Uterus (tissue), 3 donors: ENCODE measurements at regions not wholly inside any gene's neighbourhood (a gene's known extent, or its start where the extent isn't known, plus 50 kb on each side); places are given as distances from the start of the nearest gene placed in this dataset.

Source experiments
- DNase-seq, 2 donors: peaks; one replicate each; pipeline ENCODE4 v3.0.0-alpha.2; 2019 to 2020
- H3K27ac ChIP-seq, 2 donors: fragments of 200-600 bp; sonication (generic); 1 replicate in 1 of 2; 2 replicates in 1 of 2; pipeline ENCODE4 v1.5.1; 2016 to 2018
- H3K27me3 ChIP-seq, 2 donors: fragments of 200-600 bp; sonication (generic); one replicate each; pipeline ENCODE4 v1.5.1; 2018 to 2019; ENCODE audit warnings: control low read depth in 1 of 2
- H3K36me3 ChIP-seq, 2 donors: fragments of 200-600 bp; sonication (generic); one replicate each; pipeline ENCODE4 v1.5.1; 2019; ENCODE audit warnings: control low read depth in 1 of 2
- H3K4me1 ChIP-seq, 2 donors: fragments of 200-600 bp; sonication (generic); one replicate each; pipeline ENCODE4 v1.5.1; 2018 to 2019; ENCODE audit warnings: control low read depth in 1 of 2
- H3K4me3 ChIP-seq, 2 donors: fragments of 200-600 bp; sonication (generic); 1 replicate in 1 of 2; 2 replicates in 1 of 2; pipeline ENCODE4 v1.5.1; 2018 to 2019; ENCODE audit warnings: mild to moderate bottlenecking in 1 of 2
- H3K9me3 ChIP-seq, 2 donors: fragments of 200-600 bp; sonication (generic); one replicate each; pipeline ENCODE4 v1.5.1; 2019; ENCODE audit warnings: control low read depth in 1 of 2
- POLR2A ChIP-seq, 2 donors: fragments of 450-650 bp; IDR thresholded peaks; one replicate each; pipeline ENCODE4 v1.6.1; 2016; ENCODE audit warnings: antibody characterized with exemption in 2 of 2, mild to moderate bottlenecking in 1 of 2, moderate library complexity in 1 of 2
- intact Hi-C: fragments of 100-400 bp; cut with DNase I; formaldehyde crosslinking; loops from one replicate; pipeline ENCODE4 v1.15.1; 2023; ENCODE audit warnings: low total_unique reads
- TF ChIP-seq, protein P1 (sequence below), 4 experiments: fragments of 200-600 bp in 2 of 4; fragments of 450-650 bp in 2 of 4; sonication (generic) in 2 of 4; IDR thresholded peaks; one replicate each; pipeline ENCODE4 v1.5.1; 2016 to 2019; ENCODE audit warnings: antibody characterized with exemption in 4 of 4, mild to moderate bottlenecking in 2 of 4, moderate library complexity in 1 of 4
- donor health status: DM: yes; HTN: yes; CAD: no.

DNA sequence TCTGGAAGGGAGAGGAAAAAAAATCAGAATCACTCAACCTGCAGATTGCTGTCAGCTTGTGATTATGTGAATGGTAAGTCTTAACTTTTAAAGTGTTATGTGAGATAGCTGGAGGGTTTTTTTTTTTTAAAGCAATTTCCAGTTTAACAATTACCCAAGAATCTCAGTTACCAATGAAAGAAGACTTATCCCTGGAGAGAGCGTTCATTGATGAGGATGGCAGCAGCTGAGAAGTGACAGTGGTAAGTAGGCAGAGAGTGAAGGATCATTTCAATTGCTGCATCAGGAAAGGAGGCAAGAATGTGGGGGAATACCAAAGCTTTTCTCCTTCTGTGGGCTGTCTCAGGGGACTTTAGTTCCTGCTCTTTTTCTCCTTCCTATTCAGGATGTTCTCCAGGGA lies 370.2 kb upstream of the C9orf72 start:
- Histone ChIP-seq H3K9me3 (no peaks in the 10 kb centered on the region), H3K27me3 (no peaks in the 10 kb centered on the region), H3K36me3 (no peaks in the 10 kb centered on the region), H3K4me1 (no peaks in the 10 kb centered on the region), H3K27ac (no peak overlapping the region), H3K4me3 (no peak overlapping the region)
- DNase-seq: no peak
- TF ChIP-seq, protein P1, sequence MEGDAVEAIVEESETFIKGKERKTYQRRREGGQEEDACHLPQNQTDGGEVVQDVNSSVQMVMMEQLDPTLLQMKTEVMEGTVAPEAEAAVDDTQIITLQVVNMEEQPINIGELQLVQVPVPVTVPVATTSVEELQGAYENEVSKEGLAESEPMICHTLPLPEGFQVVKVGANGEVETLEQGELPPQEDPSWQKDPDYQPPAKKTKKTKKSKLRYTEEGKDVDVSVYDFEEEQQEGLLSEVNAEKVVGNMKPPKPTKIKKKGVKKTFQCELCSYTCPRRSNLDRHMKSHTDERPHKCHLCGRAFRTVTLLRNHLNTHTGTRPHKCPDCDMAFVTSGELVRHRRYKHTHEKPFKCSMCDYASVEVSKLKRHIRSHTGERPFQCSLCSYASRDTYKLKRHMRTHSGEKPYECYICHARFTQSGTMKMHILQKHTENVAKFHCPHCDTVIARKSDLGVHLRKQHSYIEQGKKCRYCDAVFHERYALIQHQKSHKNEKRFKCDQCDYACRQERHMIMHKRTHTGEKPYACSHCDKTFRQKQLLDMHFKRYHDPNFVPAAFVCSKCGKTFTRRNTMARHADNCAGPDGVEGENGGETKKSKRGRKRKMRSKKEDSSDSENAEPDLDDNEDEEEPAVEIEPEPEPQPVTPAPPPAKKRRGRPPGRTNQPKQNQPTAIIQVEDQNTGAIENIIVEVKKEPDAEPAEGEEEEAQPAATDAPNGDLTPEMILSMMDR (IDR thresholded peaks at IDR 0.05): no peak
- no peak for TF ChIP-seq POLR2A (IDR thresholded peaks at IDR 0.05)
- intact Hi-C loops: no loop called here

DNA sequence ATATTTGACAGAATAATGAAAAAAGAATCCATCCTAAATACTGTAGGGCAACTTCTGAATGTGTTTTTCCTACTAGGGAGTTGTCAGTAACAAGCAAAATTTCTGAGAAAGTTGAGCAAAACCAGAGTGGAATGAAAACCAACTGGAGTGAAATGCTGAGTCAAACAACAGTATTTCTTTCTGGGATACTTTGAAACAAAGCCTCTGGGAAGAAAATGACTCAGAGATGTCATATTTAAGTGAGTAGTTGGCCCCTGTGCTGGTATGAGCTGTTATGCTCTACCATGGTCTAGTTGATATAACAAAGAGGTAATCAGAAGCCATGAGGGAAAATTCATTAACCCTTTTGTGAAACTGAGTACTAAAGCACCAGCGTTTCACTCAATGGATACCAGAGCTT lies 372.1 kb upstream of the C9orf72 start:
- intact Hi-C loops: no loop called here
- H3K4me3 ChIP-seq: no peak overlapping the region

DNA sequence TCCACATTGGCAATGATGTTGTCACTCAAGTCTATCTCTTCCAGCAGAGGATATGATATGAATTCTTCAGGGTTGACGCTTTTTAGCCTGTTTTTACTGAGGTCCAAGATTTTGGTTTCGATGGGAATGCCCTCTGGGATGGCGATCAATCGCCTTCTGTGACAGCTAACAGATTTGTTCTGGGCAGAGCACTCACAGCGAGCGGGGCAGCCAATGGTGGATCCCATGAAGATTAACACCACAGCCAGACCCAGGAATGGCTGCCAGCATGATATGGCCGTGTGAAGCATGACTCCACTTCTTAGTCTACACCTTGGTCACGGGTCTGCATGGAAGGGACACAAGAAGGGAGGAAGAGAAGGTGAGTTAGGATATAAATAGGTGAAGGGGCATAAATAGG lies 377.1 kb upstream of the C9orf72 start:
- H3K36me3 ChIP-seq: no peaks in the 10 kb centered on the region
- no peaks in the 10 kb centered on the region for H3K9me3 ChIP-seq
- intact Hi-C loops: no loop called here

More for the DNA sequence above, 372.1 kb upstream of the C9orf72 start:
- no peak for DNase-seq
- Histone ChIP-seq H3K27me3 (no peaks in the 10 kb centered on the region), H3K4me1 (no peaks in the 10 kb centered on the region), H3K27ac (no peak overlapping the region), H3K9me3 (no peaks in the 10 kb centered on the region), H3K36me3 (no peaks in the 10 kb centered on the region)
- TF ChIP-seq POLR2A (IDR thresholded peaks at IDR 0.05): no peak

DNA sequence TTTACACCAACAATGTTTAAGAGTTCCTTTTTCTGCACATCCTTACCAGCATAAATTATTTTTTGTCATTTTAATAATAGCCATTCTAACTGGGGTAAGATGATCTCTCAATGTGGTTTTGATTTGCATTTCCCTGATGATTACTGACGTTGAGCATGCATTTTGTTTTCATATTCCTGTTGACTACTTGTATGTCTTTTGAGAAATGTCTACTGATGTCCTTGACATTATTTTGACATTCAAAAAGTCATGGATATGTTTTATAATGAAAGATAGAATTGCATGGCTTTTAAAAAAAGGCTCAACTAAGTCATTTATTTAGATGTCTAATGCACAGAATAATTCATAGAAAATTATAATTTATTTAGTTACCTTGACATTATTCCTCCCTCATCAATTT lies 381.6 kb upstream of the C9orf72 start:
- Histone ChIP-seq H3K4me3 (no peak overlapping the region), H3K9me3 (no peaks in the 10 kb centered on the region), H3K27ac (no peak overlapping the region), H3K27me3 (no peaks in the 10 kb centered on the region), H3K36me3 (no peaks in the 10 kb centered on the region), H3K4me1 (no peaks in the 10 kb centered on the region)
- no peak for DNase-seq
- intact Hi-C loops: no loop called here
- TF ChIP-seq, protein P1 (IDR thresholded peaks at IDR 0.05): no peak
- TF ChIP-seq POLR2A (IDR thresholded peaks at IDR 0.05): no peak

More for the DNA sequence above, 377.1 kb upstream of the C9orf72 start:
- no peak for TF ChIP-seq POLR2A (IDR thresholded peaks at IDR 0.05)
- TF ChIP-seq, protein P1 (IDR thresholded peaks at IDR 0.05): no peak
- no peak overlapping the region for H3K27ac ChIP-seq
- H3K4me1 ChIP-seq: no peaks in the 10 kb centered on the region
- no peaks in the 10 kb centered on the region for H3K27me3 ChIP-seq
- no peak for DNase-seq
- no peak overlapping the region for H3K4me3 ChIP-seq

DNA sequence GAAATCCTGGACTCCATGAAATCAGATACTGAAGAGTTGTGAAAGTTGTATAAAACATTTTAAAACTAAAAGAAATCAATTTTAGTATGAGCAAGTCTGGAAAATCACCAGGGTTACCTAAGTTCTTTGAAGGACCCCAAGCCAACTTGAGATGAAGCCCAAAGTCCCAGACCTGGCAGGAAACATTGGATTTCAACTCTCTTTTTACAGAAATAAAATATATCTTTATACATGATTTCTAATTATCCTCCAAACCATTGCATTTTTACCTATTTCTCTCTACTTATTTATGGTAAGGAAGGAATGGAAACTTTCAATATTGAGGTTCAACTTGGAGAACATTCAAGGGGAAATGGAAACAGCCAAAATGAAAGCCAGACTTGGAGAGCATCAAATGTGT lies 390.6 kb upstream of the C9orf72 start:
- intact Hi-C loops: no loop called here
- Histone ChIP-seq H3K36me3 (no peaks in the 10 kb centered on the region), H3K4me3 (no peak overlapping the region), H3K27me3 (no peaks in the 10 kb centered on the region), H3K4me1 (no peaks in the 10 kb centered on the region), H3K27ac (no peak overlapping the region), H3K9me3 (no peaks in the 10 kb centered on the region)
- no peak for DNase-seq
- no peak for TF ChIP-seq POLR2A (IDR thresholded peaks at IDR 0.05)
- TF ChIP-seq, protein P1 (IDR thresholded peaks at IDR 0.05): no peak

DNA sequence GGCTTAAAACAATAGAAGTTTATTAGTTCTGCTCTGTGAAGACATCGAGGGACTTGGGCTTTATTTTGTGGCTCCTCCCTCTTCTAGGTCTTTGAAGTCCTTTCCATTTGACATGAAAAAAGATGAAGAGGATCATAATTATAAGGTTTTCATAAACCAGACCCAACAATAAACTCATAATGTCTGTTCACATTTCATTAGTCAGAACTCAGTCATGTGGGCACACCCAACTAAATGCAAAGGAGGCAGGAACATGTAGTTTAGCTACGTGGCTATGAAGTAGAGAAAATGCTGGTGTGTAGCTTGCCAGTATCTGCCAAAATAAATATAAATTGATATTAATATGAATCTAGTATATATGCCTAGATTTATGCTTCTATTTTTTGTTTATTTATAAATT lies 393.9 kb upstream of the C9orf72 start:
- Histone ChIP-seq H3K4me1 (no peaks in the 10 kb centered on the region), H3K9me3 (no peaks in the 10 kb centered on the region), H3K36me3 (no peaks in the 10 kb centered on the region), H3K27me3 (no peaks in the 10 kb centered on the region), H3K4me3 (no peak overlapping the region), H3K27ac (no peak overlapping the region)
- DNase-seq: no peak
- intact Hi-C loops: no loop called here
- TF ChIP-seq, protein P1 (IDR thresholded peaks at IDR 0.05): no peak
- no peak for TF ChIP-seq POLR2A (IDR thresholded peaks at IDR 0.05)
